GM19351 (cell line): ENCODE measurements at regions not wholly inside any gene's neighbourhood (a gene's known extent, or its start where the extent isn't known, plus 50 kb on each side); places are given as distances from the start of the nearest gene placed in this dataset.

Experiments used
- ATAC-seq: cut with Tn5 transposase; IDR thresholded peaks from one replicate; pipeline ENCODE4 v1.9.1; 2021; ENCODE audit warnings: mild to moderate bottlenecking, moderate library complexity; ENCODE audit not compliant: unreplicated experiment

GRCh38 chr7:113998934-113999333 lies 80.1 kb upstream of the PPP1R3A start:
- ATAC-seq: no peak

GRCh38 chr7:113996405-113996804 lies 77.6 kb upstream of the PPP1R3A start:
- ATAC-seq: no peak

GRCh38 chr7:113986216-113986615 lies 67.4 kb upstream of the PPP1R3A start:
- ATAC-seq: no peak

GRCh38 chr7:113976508-113976907 lies 57.7 kb upstream of the PPP1R3A start:
- no peak for ATAC-seq

- no peak for ATAC-seq
Observed at GRCh38 chr7:113968713-113969112, 49.9 kb upstream of the PPP1R3A start.
